ENCODE measurements at regions not wholly inside any gene's neighbourhood (a gene's known extent, or its start where the extent isn't known, plus 50 kb on each side); places are given as distances from the start of the nearest gene placed in this dataset.

DNA sequence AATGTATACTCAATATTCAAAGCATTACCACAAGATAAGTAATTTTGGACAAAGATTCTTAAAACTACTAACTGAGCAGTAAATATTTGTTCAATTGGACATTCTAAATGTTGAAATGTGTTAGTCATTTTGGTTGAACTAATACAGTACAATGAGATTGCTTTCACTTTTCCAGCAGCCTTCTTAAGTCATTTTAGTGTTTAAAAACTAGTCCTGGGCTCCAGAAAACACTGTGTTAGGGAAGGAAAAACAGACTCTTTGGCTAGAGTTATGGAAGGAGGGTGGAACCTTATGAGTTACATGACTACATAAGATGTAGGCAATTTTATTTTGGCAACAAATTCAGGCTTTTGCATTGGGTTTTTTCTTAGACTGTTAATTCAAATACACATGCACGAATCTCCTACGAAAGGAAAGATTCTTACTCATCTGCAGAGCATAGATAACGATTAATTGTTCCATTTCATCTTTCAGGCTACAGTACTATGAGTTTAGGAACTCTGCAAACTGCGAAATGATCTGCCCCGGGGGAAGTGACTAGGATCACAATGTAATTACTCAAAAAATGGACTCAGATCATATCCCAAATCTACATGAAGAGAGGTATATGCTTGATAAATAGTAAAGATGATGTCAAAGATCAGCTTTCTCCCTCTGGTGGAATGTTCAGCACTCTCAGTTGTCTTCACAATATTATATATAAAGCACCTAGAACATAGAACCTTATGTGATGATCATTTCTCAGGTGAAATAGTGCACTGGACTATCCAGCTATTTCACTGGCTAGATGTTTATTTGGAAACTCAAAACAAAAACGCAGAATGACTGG, 492.8 kb upstream of the MDFIC2 start:
- Histone ChIP-seq H3K36me3 (ENCODE audit: control insufficient read depth in 5 of 5, insufficient read depth in 5 of 5, low read length in 5 of 5) (no peaks in the 10 kb centered on the region), H3K27ac (ENCODE audit: low read depth, low read length) (peak overlapping the region; percentile 58), H3K9ac (ENCODE audit: low read length in 5 of 5) (no peak overlapping the region), H3K9me3 (ENCODE audit: control insufficient read depth in 5 of 5, low read length in 5 of 5) (no peaks in the 10 kb centered on the region), H3K4me1 (ENCODE audit: control insufficient read depth in 5 of 5, insufficient read depth in 5 of 5, low read length in 5 of 5) (peaks cover 0 to 17% (median 0%) of the 10 kb centered on the region in 5 donors), H3K4me3 (ENCODE audit: low read depth in 1 of 5, low read length in 5 of 5) (peak overlapping the region in 4 of 5 donors; percentile 4 to 53 (median 16)), H3K27me3 (ENCODE audit: control insufficient read depth in 5 of 5, insufficient read depth in 4 of 5, low read length in 5 of 5) (no peaks in the 10 kb centered on the region)

DNA sequence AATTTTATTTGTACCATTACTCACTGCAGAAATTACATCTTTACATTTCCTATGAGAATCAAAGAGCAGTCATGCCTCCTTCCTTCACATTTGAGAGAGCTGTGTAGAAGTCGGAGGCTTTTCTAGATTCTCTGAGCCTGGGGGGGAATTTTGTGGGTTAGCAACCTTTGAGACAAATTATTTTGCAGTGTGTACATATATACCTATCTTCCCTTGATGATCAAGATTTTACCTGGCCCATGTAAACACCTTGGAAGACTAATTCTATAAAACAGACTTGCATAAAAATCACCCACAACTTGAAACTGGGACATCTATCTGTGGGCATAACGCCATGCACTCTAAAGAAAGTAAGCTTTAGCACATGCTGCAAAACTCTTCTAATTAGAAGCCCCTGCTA, 491.5 kb upstream of the MDFIC2 start:
- H3K9ac ChIP-seq (ENCODE audit: low read length in 5 of 5) = no peak overlapping the region
- H3K27me3 ChIP-seq (ENCODE audit: control insufficient read depth in 5 of 5, insufficient read depth in 4 of 5, low read length in 5 of 5) = no peaks in the 10 kb centered on the region
- H3K36me3 ChIP-seq (ENCODE audit: control insufficient read depth in 5 of 5, insufficient read depth in 5 of 5, low read length in 5 of 5) = no peaks in the 10 kb centered on the region
- no peaks in the 10 kb centered on the region for H3K9me3 ChIP-seq (ENCODE audit: control insufficient read depth in 5 of 5, low read length in 5 of 5)
- H3K27ac ChIP-seq (ENCODE audit: low read depth, low read length) = no peak overlapping the region
- H3K4me1 ChIP-seq (ENCODE audit: control insufficient read depth in 5 of 5, insufficient read depth in 5 of 5, low read length in 5 of 5) = peaks cover 0 to 17% (median 0%) of the 10 kb centered on the region in 5 donors
- H3K4me3 ChIP-seq (ENCODE audit: low read depth in 1 of 5, low read length in 5 of 5) = no peak overlapping the region

DNA sequence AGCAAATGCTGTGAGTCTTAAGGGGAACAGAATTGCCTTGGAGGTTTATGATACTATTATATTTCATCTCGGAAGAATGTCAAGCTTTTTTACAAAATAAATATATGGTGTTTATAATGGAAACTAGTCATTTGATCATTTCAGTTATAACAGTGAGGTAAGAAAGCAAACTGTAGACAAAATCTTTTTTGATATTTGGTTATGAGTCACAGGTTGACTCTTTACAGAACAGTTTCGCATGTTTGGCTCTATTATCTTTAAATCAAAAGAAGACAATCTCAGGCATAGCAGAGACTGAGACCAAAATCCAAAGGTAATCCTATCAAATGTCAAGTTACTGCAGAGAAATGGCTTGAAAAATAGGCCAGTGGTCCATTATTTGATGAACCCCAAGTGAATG, 490.9 kb upstream of the MDFIC2 start:
- no peaks in the 10 kb centered on the region for H3K36me3 ChIP-seq (ENCODE audit: control insufficient read depth in 5 of 5, insufficient read depth in 5 of 5, low read length in 5 of 5)
- no peak overlapping the region for H3K9ac ChIP-seq (ENCODE audit: low read length in 5 of 5)

DNA sequence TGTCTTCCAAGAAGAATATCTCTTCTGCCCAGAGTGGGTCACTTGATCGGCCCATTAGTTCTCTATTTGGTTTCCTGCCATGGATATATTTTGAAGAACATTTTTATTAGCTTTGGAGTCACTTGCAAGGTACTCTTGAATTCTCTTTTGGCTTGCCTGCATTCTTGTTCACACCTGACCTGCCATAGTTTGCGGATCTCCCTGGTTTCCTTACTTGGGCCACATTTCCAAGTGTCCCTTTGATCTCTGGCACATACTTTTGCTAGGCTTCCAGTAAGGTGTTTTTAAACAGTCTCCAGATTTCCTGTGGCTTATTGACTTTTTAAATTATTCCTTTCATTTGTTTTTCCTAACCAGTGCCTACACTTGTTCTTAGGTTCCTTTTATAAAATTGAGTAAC, 488.5 kb upstream of the MDFIC2 start:
- H3K9me3 ChIP-seq (ENCODE audit: control insufficient read depth in 5 of 5, low read length in 5 of 5) = no peaks in the 10 kb centered on the region
- no peaks in the 10 kb centered on the region for H3K36me3 ChIP-seq (ENCODE audit: control insufficient read depth in 5 of 5, insufficient read depth in 5 of 5, low read length in 5 of 5)
- H3K4me3 ChIP-seq (ENCODE audit: low read depth in 1 of 5, low read length in 5 of 5) = no peak overlapping the region
- no peak overlapping the region for H3K9ac ChIP-seq (ENCODE audit: low read length in 5 of 5)
- no peaks in the 10 kb centered on the region for H3K27me3 ChIP-seq (ENCODE audit: control insufficient read depth in 5 of 5, insufficient read depth in 4 of 5, low read length in 5 of 5)
- no peak overlapping the region for H3K27ac ChIP-seq (ENCODE audit: low read depth, low read length)
- peaks cover 0 to 17% (median 0%) of the 10 kb centered on the region in 5 donors for H3K4me1 ChIP-seq (ENCODE audit: control insufficient read depth in 5 of 5, insufficient read depth in 5 of 5, low read length in 5 of 5)

More for the DNA sequence above, 490.9 kb upstream of the MDFIC2 start:
- Histone ChIP-seq H3K4me3 (ENCODE audit: low read depth in 1 of 5, low read length in 5 of 5) (no peak overlapping the region), H3K9me3 (ENCODE audit: control insufficient read depth in 5 of 5, low read length in 5 of 5) (no peaks in the 10 kb centered on the region), H3K4me1 (ENCODE audit: control insufficient read depth in 5 of 5, insufficient read depth in 5 of 5, low read length in 5 of 5) (peaks cover 0 to 17% (median 0%) of the 10 kb centered on the region in 5 donors), H3K27me3 (ENCODE audit: control insufficient read depth in 5 of 5, insufficient read depth in 4 of 5, low read length in 5 of 5) (no peaks in the 10 kb centered on the region), H3K27ac (ENCODE audit: low read depth, low read length) (no peak overlapping the region)

DNA sequence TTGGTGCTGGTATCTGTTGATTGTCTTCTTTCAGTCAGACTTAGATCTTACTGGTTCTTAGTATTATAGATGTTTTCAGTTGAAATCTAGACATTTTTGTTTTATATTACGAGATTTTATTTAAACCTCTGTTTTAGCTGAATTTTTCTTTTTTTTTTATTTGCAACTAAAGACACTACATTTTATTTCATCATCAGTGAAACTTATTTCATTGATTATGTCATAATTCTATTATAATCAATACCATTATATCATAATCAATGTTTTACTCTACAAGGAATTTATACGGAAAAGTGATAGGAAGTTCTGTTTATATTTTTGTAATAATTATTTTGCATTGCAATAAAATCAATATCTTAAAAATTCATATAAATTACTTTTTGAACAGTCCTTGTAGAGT, 477.4 kb upstream of the MDFIC2 start:
- no peaks in the 10 kb centered on the region for H3K4me1 ChIP-seq (ENCODE audit: control insufficient read depth in 5 of 5, insufficient read depth in 5 of 5, low read length in 5 of 5)

DNA sequence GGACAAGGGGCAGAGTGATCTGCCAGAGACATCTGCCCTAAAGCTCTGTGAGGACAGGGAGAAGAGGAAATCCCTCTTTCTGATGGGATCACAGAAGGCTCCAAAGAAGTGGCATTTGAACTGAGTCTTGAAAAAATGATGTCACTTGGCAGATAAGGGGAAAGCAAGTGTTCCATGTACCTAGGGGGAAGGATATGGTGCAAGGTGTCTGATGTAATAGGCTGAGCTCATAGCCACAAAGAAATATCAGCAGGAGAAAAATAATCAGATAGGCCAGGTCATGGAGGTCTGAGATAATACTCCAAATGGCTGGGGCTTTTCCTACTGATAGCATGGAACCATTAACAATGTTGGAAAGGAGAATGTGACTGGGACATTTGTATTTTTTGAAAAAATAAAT, 468.4 kb upstream of the MDFIC2 start:
- H3K36me3 ChIP-seq (ENCODE audit: control insufficient read depth in 5 of 5, insufficient read depth in 5 of 5, low read length in 5 of 5) = no peaks in the 10 kb centered on the region
- H3K4me1 ChIP-seq (ENCODE audit: control insufficient read depth in 5 of 5, insufficient read depth in 5 of 5, low read length in 5 of 5) = no peaks in the 10 kb centered on the region
- no peak overlapping the region for H3K9ac ChIP-seq (ENCODE audit: low read length in 5 of 5)
- H3K27me3 ChIP-seq (ENCODE audit: control insufficient read depth in 5 of 5, insufficient read depth in 4 of 5, low read length in 5 of 5) = no peaks in the 10 kb centered on the region
- no peak overlapping the region for H3K27ac ChIP-seq (ENCODE audit: low read depth, low read length)
- H3K4me3 ChIP-seq (ENCODE audit: low read depth in 1 of 5, low read length in 5 of 5) = no peak overlapping the region
- H3K9me3 ChIP-seq (ENCODE audit: control insufficient read depth in 5 of 5, low read length in 5 of 5) = peaks cover 0 to 4% (median 0%) of the 10 kb centered on the region in 5 donors

More for the DNA sequence above, 477.4 kb upstream of the MDFIC2 start:
- no peak overlapping the region for H3K9ac ChIP-seq (ENCODE audit: low read length in 5 of 5)
- H3K27ac ChIP-seq (ENCODE audit: low read depth, low read length) = no peak overlapping the region
- no peaks in the 10 kb centered on the region for H3K27me3 ChIP-seq (ENCODE audit: control insufficient read depth in 5 of 5, insufficient read depth in 4 of 5, low read length in 5 of 5)
- no peaks in the 10 kb centered on the region for H3K36me3 ChIP-seq (ENCODE audit: control insufficient read depth in 5 of 5, insufficient read depth in 5 of 5, low read length in 5 of 5)
- H3K9me3 ChIP-seq (ENCODE audit: control insufficient read depth in 5 of 5, low read length in 5 of 5) = no peaks in the 10 kb centered on the region
- no peak overlapping the region for H3K4me3 ChIP-seq (ENCODE audit: low read depth in 1 of 5, low read length in 5 of 5)

DNA sequence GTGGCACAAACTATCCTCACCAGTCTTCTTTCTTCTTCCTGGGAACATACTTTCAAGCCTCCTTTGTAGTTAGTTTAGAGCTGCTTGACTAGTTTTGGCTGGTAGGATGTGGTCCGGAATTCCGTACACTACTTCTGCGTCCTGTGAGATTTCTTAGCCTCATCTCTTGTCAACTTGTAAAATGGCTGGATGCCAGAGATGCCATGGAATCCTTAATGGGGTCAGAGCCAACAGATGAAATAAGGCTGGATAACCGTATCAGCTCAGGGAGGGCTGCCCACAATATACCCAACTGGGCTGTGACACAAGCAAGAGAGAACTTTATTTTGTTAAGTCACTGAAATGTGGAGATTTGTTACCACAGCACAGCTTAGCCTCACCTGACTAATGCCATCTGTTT, 466.9 kb upstream of the MDFIC2 start:
- Histone ChIP-seq H3K9me3 (ENCODE audit: control insufficient read depth in 5 of 5, low read length in 5 of 5) (peaks cover 0 to 4% (median 0%) of the 10 kb centered on the region in 5 donors), H3K27me3 (ENCODE audit: control insufficient read depth in 5 of 5, insufficient read depth in 4 of 5, low read length in 5 of 5) (no peaks in the 10 kb centered on the region), H3K27ac (ENCODE audit: low read depth, low read length) (no peak overlapping the region), H3K9ac (ENCODE audit: low read length in 5 of 5) (no peak overlapping the region), H3K4me3 (ENCODE audit: low read depth in 1 of 5, low read length in 5 of 5) (no peak overlapping the region), H3K36me3 (ENCODE audit: control insufficient read depth in 5 of 5, insufficient read depth in 5 of 5, low read length in 5 of 5) (no peaks in the 10 kb centered on the region), H3K4me1 (ENCODE audit: control insufficient read depth in 5 of 5, insufficient read depth in 5 of 5, low read length in 5 of 5) (peaks cover 0 to 2% (median 0%) of the 10 kb centered on the region in 5 donors)

DNA sequence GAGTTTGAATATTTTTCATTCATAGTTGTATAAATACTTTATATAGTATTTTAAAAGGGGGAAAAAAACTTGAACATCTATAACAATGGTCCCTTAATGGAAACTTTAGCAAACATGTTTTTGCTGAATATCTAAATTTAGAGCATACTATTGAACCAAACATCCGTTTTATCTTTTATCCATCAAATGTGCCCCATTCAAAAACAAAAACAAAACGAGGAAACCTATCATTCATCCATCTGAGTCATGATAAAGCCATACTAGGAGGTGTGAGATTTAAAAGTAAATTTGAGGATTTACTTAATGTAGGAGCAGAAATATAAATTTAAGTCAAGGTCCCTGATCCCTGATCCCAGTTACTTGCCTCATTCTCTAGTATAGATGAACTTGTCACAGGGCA, 463.6 kb upstream of the MDFIC2 start:
- Histone ChIP-seq H3K9ac (ENCODE audit: low read length in 5 of 5) (no peak overlapping the region), H3K36me3 (ENCODE audit: control insufficient read depth in 5 of 5, insufficient read depth in 5 of 5, low read length in 5 of 5) (no peaks in the 10 kb centered on the region), H3K27me3 (ENCODE audit: control insufficient read depth in 5 of 5, insufficient read depth in 4 of 5, low read length in 5 of 5) (no peaks in the 10 kb centered on the region), H3K4me3 (ENCODE audit: low read depth in 1 of 5, low read length in 5 of 5) (no peak overlapping the region), H3K9me3 (ENCODE audit: control insufficient read depth in 5 of 5, low read length in 5 of 5) (peaks cover 0 to 4% (median 0%) of the 10 kb centered on the region in 5 donors), H3K4me1 (ENCODE audit: control insufficient read depth in 5 of 5, insufficient read depth in 5 of 5, low read length in 5 of 5) (peaks cover 0 to 2% (median 0%) of the 10 kb centered on the region in 5 donors), H3K27ac (ENCODE audit: low read depth, low read length) (no peak overlapping the region)

DNA sequence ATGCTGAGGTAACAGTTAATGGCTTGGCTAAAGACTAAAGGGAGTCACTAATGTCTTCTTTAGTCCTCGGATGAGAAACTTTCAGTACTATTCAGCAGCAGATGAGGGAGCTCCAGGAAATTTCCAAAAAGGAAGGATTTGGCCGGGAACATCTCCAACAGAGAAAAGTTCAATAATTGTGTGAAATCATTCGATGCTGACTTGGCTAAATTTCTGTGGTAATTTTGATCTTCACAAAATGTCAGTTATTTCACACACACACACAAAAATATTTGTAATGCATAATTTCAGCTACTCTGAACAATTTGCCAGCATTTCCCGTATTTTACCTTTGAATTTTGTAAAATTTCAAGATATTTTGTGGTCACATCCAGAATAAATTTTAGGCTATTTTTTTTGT, 462.8 kb upstream of the MDFIC2 start:
- H3K27ac ChIP-seq (ENCODE audit: low read depth, low read length) = no peak overlapping the region
- H3K9ac ChIP-seq (ENCODE audit: low read length in 5 of 5) = no peak overlapping the region
- H3K4me3 ChIP-seq (ENCODE audit: low read depth in 1 of 5, low read length in 5 of 5) = no peak overlapping the region
- H3K27me3 ChIP-seq (ENCODE audit: control insufficient read depth in 5 of 5, insufficient read depth in 4 of 5, low read length in 5 of 5) = no peaks in the 10 kb centered on the region
- no peaks in the 10 kb centered on the region for H3K36me3 ChIP-seq (ENCODE audit: control insufficient read depth in 5 of 5, insufficient read depth in 5 of 5, low read length in 5 of 5)
- peaks cover 0 to 4% (median 0%) of the 10 kb centered on the region in 5 donors for H3K9me3 ChIP-seq (ENCODE audit: control insufficient read depth in 5 of 5, low read length in 5 of 5)
- H3K4me1 ChIP-seq (ENCODE audit: control insufficient read depth in 5 of 5, insufficient read depth in 5 of 5, low read length in 5 of 5) = peaks cover 0 to 2% (median 0%) of the 10 kb centered on the region in 5 donors

DNA sequence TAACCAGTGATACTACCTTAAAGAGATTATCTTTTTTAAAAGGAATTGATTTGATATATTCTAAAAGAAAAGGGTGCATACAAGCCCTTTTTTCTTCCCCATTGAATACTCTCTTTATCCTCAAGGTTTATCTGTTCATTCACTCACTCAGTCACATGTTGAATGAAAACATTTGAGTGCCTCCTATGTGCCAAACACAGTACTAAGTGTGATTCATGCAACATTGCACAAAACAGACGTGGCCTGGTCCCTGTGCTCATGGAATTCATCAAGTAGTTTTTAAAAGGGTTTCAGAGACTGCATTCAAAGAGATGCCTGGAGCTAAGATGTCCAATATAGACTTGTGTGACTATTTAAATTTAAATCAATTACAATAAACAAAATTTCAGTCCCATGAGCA, 462.2 kb upstream of the MDFIC2 start:
- Histone ChIP-seq H3K4me1 (ENCODE audit: control insufficient read depth in 5 of 5, insufficient read depth in 5 of 5, low read length in 5 of 5) (peaks cover 0 to 2% (median 0%) of the 10 kb centered on the region in 5 donors), H3K9ac (ENCODE audit: low read length in 5 of 5) (no peak overlapping the region), H3K27ac (ENCODE audit: low read depth, low read length) (no peak overlapping the region), H3K4me3 (ENCODE audit: low read depth in 1 of 5, low read length in 5 of 5) (no peak overlapping the region), H3K9me3 (ENCODE audit: control insufficient read depth in 5 of 5, low read length in 5 of 5) (peaks cover 0 to 4% (median 0%) of the 10 kb centered on the region in 5 donors), H3K27me3 (ENCODE audit: control insufficient read depth in 5 of 5, insufficient read depth in 4 of 5, low read length in 5 of 5) (no peaks in the 10 kb centered on the region), H3K36me3 (ENCODE audit: control insufficient read depth in 5 of 5, insufficient read depth in 5 of 5, low read length in 5 of 5) (no peaks in the 10 kb centered on the region)
